ENCODE measurements at regions not wholly inside any gene's neighbourhood (a gene's known extent, or its start where the extent isn't known, plus 50 kb on each side); places are given as distances from the start of the nearest gene placed in this dataset.

DNA sequence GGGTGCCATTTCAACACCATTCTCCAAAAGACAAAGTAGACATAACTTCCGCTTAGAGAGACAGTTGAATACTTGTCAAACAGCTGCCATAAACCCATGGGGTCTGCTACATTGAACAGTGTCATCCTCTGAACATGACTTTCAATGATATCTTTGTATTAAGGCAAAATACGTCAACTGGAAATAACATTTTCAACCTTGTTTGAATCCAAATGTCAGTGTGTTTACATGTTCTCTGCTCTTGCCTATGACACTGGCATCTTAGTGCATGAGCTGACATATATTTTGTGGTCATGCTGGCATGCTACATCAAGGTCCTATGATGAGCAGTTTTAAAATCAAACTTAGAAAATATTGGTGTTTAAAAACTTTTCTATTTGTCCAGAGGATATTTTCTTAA is 1548.1 kb upstream of the LRRTM1 start:
- Histone ChIP-seq H3K27ac (ENCODE audit: low read length) (no peak overlapping the region), H3K9ac (ENCODE audit: low read length) (no peak overlapping the region), H3F3A (ENCODE audit: insufficient read depth, low read length) (no peaks in the 10 kb centered on the region), H3K4me3 (ENCODE audit: low read length) (no peak overlapping the region), H2AFZ (ENCODE audit: low read length) (no peak overlapping the region), H3K36me3 (replicated peaks; ENCODE audit: insufficient read depth, low read length) (no peaks in the 10 kb centered on the region), H4K20me1 (ENCODE audit: insufficient read depth, low read length) (no peaks in the 10 kb centered on the region), H3K4me2 (ENCODE audit: low read depth, low read length) (no peak overlapping the region), H3K9me2 (replicated peaks; ENCODE audit: insufficient read depth, low read length) (no peaks in the 10 kb centered on the region), H3K4me1 (ENCODE audit: low read length) (no peaks in the 10 kb centered on the region), H3K27me3 (replicated peaks; ENCODE audit: insufficient read depth, low read length) (no peaks in the 10 kb centered on the region), H3K79me2 (ENCODE audit: low read length) (no peaks in the 10 kb centered on the region), H3K9me3 (replicated peaks; ENCODE audit: insufficient read depth, low read length) (no peaks in the 10 kb centered on the region)
- DNase-seq: no peak
- TF ChIP-seq EZH2phosphoT487 (IDR thresholded peaks at IDR 0.05; ENCODE audit: low read length) (no peak), EZH2 (optimal IDR thresholded peaks at IDR 0.05; ENCODE audit: low read depth, low read length) (no peak), CTCF (IDR thresholded peaks at IDR 0.05; ENCODE audit: low read length) (no peak)

- Histone ChIP-seq H3K9ac (ENCODE audit: low read length) (no peak overlapping the region), H3K27me3 (replicated peaks; ENCODE audit: insufficient read depth, low read length) (no peaks in the 10 kb centered on the region), H3K36me3 (replicated peaks; ENCODE audit: insufficient read depth, low read length) (no peaks in the 10 kb centered on the region), H2AFZ (ENCODE audit: low read length) (no peak overlapping the region), H3F3A (ENCODE audit: insufficient read depth, low read length) (no peaks in the 10 kb centered on the region), H3K9me2 (replicated peaks; ENCODE audit: insufficient read depth, low read length) (no peaks in the 10 kb centered on the region), H3K4me1 (ENCODE audit: low read length) (no peaks in the 10 kb centered on the region), H3K79me2 (ENCODE audit: low read length) (no peaks in the 10 kb centered on the region), H3K27ac (ENCODE audit: low read length) (no peak overlapping the region), H3K9me3 (replicated peaks; ENCODE audit: insufficient read depth, low read length) (no peaks in the 10 kb centered on the region), H4K20me1 (ENCODE audit: insufficient read depth, low read length) (no peaks in the 10 kb centered on the region), H3K4me3 (ENCODE audit: low read length) (no peak overlapping the region), H3K4me2 (ENCODE audit: low read depth, low read length) (no peak overlapping the region)
- no peak for DNase-seq
- TF ChIP-seq EZH2phosphoT487 (IDR thresholded peaks at IDR 0.05; ENCODE audit: low read length) (no peak), EZH2 (optimal IDR thresholded peaks at IDR 0.05; ENCODE audit: low read depth, low read length) (no peak), CTCF (IDR thresholded peaks at IDR 0.05; ENCODE audit: low read length) (no peak)
Measured at GRCh38 chr2:81839780-81840179, 1535.2 kb upstream of the LRRTM1 start.

DNA sequence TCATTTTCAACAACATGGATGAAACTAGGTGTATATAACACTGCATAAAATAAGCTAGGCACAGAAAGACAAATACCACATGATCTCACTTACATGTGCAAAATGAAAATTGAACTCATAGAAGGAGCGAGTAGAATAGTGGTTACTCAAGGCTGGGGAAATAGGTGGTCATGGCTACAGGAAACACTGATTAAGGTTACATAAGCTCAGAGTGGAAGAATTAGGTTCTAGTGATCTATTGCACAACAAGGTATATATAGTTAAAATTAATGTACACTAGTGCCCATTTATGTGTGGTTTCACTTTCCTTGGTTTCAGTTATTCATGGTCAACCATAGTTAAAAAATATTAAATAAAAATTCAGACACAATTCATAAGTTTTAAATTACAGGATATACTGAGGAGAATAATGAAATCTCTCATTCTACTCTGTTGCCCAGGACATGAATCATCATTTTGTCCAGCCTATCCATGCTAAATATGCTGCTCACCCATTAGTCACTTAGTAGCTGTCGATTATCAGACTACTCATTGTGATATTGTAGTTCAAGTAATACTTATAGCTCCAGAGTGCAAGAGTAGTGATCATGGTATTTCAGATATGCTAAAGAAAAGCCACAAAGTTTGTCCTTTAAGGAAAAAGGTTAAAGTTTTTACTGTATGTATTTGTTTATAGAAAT is 1530.9 kb upstream of the LRRTM1 start:
- H3K4me2 ChIP-seq (ENCODE audit: low read depth, low read length): no peak overlapping the region
- no peaks in the 10 kb centered on the region for H3K9me3 ChIP-seq (replicated peaks; ENCODE audit: insufficient read depth, low read length)
- H3K79me2 ChIP-seq (ENCODE audit: low read length): no peaks in the 10 kb centered on the region
- no peaks in the 10 kb centered on the region for H3K4me1 ChIP-seq (ENCODE audit: low read length)
- no peaks in the 10 kb centered on the region for H3K27me3 ChIP-seq (replicated peaks; ENCODE audit: insufficient read depth, low read length)
- no peaks in the 10 kb centered on the region for H3F3A ChIP-seq (ENCODE audit: insufficient read depth, low read length)
- no peak overlapping the region for H2AFZ ChIP-seq (ENCODE audit: low read length)
- no peaks in the 10 kb centered on the region for H3K36me3 ChIP-seq (replicated peaks; ENCODE audit: insufficient read depth, low read length)
- H3K4me3 ChIP-seq (ENCODE audit: low read length): no peak overlapping the region
- H4K20me1 ChIP-seq (ENCODE audit: insufficient read depth, low read length): no peaks in the 10 kb centered on the region
- H3K27ac ChIP-seq (ENCODE audit: low read length): no peak overlapping the region
- H3K9ac ChIP-seq (ENCODE audit: low read length): no peak overlapping the region
- no peaks in the 10 kb centered on the region for H3K9me2 ChIP-seq (replicated peaks; ENCODE audit: insufficient read depth, low read length)
- no peak for TF ChIP-seq EZH2 (optimal IDR thresholded peaks at IDR 0.05; ENCODE audit: low read depth, low read length)
- no peak for TF ChIP-seq EZH2phosphoT487 (IDR thresholded peaks at IDR 0.05; ENCODE audit: low read length)
- TF ChIP-seq CTCF (IDR thresholded peaks at IDR 0.05; ENCODE audit: low read length): no peak
- DNase-seq: no peak
